Gastroesophageal sphincter (tissue), 3 donors: ENCODE measurements at regions not wholly inside any gene's neighbourhood (a gene's known extent, or its start where the extent isn't known, plus 50 kb on each side); places are given as distances from the start of the nearest gene placed in this dataset.

ENCODE experiments used
- CTCF ChIP-seq, 4 experiments: fragments of 200-600 bp in 2 of 4; fragments of 450-650 bp in 2 of 4; sonication (generic) in 1 of 4; IDR thresholded peaks; one replicate each; pipeline ENCODE4 v1.5.1; 2017 to 2019; ENCODE audit warnings: antibody characterized with exemption in 4 of 4, mild to moderate bottlenecking in 2 of 4, moderate library complexity in 2 of 4
- POLR2A ChIP-seq, 2 donors: fragments of 450-650 bp; IDR thresholded peaks; one replicate each; pipeline ENCODE4 v1.6.1; 2017; ENCODE audit warnings: antibody characterized with exemption in 2 of 2, mild to moderate bottlenecking in 2 of 2, moderate library complexity in 1 of 2
- POLR2AphosphoS5 ChIP-seq: sonication (generic); formaldehyde crosslinking; IDR thresholded peaks from one replicate; pipeline ENCODE4 v1.6.1; 2017; ENCODE audit warnings: antibody characterized with exemption

GRCh38 chr16:49200223-49200820 lies 81.3 kb downstream of the CBLN1 start:
- no peak for TF ChIP-seq POLR2A (IDR thresholded peaks at IDR 0.05)
- TF ChIP-seq CTCF (IDR thresholded peaks at IDR 0.05), result no peak
- TF ChIP-seq POLR2AphosphoS5, result no peak
